OCI-LY1 (cell line): ENCODE measurements at regions not wholly inside any gene's neighbourhood (a gene's known extent, or its start where the extent isn't known, plus 50 kb on each side); places are given as distances from the start of the nearest gene placed in this dataset.

Experiments used
- CTCF ChIP-seq: fragments of 200-600 bp; sonication (generic), shearing (Covaris generic); IDR thresholded peaks from 2 replicates; pipeline ENCODE4 v1.5.1; 2017; ENCODE audit warnings: mild to moderate bottlenecking, antibody characterized with exemption, low read length, moderate library complexity, mixed read lengths
- EZH2 ChIP-seq: fragments of 200-600 bp; sonication (generic), shearing (Covaris generic); IDR thresholded peaks from 2 replicates; pipeline ENCODE4 v1.8.0; 2017; ENCODE audit warnings: borderline replicate concordance, mixed run types, mild to moderate bottlenecking, antibody characterized with exemption, low read length, moderate library complexity, mixed read lengths

- TF ChIP-seq CTCF (no peak), EZH2 (no peak)
These were observed 204.2 kb downstream of the TBX5 start for GRCh38 chr12:114201794-114202193.
